RWPE1 (cell line): ENCODE measurements at regions not wholly inside any gene's neighbourhood (a gene's known extent, or its start where the extent isn't known, plus 50 kb on each side); places are given as distances from the start of the nearest gene placed in this dataset.

Source experiments
- CTCF ChIA-PET: fragments of 350-600 bp; sonication (Branson Sonifier 250); formaldehyde crosslinking; extraction: SDS; loops from one replicate; lab custom pipeline; 2021; lab: Yijun Ruan, JAX
- POLR2A ChIA-PET: fragments of 400-600 bp; formaldehyde crosslinking; extraction: SDS; loops from one replicate; lab custom pipeline; 2020; ENCODE audit warnings: antibody characterized with exemption; ENCODE audit not compliant: low non-redundant PET; lab: Yijun Ruan, JAX
- DNase-seq: peaks from one replicate; pipeline ENCODE4 v3.0.0; 2012; ENCODE audit warnings: low spot score
- H3K27ac ChIP-seq: fragments of 450-650 bp; 2 replicates; pipeline ENCODE4 v1.5.1; 2017
- TF ChIP-seq, protein P1 (sequence below): fragments of 450-650 bp; conservative IDR thresholded peaks from 2 replicates; pipeline ENCODE4 v1.5.1; 2017; ENCODE audit warnings: low read depth, mild to moderate bottlenecking

DNA sequence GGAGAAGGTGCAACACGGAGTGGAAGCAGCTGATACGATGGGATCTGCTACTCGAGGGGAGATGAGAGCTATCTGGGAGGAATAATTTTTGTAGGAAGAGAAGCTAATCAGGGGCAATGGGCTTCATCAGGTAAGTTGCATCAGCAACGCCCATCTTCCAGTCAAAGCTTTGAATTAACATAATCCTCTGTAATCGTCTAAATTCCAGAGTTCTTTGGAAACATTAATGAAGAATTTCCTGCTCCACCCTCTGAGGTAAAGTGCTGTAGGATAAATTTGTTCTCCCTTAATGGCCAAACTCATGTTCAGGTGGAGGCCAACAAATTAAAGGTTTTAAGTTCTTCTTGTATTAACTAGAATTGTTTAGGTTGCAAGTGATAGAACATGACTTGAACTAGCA, 94.0 kb upstream of the KAZN start:
- DNase-seq: no peak
- CTCF ChIA-PET: no interaction called here
- H3K27ac ChIP-seq: no peak overlapping the region

DNA sequence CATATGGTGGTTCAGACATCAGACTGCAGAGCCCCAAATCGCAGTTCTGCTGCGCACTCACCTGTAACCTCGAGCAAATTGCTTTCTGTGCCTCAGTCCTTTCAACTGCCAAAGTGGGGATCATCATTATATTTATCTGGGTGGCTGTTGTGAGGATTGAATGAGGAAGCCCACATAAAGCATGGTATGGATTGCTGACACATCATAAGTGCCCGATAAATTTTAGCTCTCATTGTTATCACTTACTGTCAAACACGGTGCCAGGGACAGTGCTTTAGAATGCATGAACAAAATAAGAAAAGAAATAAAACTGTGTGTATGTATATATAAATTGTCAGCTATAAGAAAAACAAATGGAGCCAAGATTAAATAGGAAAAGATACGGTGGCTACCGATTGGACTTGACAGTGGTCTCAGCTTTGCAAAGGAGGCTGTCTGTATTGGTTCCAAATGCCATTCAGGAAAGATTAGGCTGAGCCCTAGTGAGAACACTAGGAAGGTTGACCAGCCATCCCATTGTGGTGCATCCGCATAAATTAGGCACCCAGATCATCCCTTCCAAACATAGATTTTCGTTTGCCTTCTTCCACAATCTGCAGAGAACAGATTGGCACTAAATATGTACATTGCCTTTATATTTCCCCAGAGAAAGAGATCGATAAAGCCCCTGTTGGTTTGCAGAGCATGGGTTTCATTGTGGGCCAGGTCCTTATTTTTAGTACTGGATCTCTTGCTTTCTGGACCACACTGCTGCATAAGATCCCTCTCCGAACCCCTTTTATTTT, 91.8 kb upstream of the KAZN start:
- no peak overlapping the region for H3K27ac ChIP-seq
- DNase-seq: no peak
- ChIA-PET CTCF (no interaction called here), POLR2A (no interaction called here)
- TF ChIP-seq, protein P1, sequence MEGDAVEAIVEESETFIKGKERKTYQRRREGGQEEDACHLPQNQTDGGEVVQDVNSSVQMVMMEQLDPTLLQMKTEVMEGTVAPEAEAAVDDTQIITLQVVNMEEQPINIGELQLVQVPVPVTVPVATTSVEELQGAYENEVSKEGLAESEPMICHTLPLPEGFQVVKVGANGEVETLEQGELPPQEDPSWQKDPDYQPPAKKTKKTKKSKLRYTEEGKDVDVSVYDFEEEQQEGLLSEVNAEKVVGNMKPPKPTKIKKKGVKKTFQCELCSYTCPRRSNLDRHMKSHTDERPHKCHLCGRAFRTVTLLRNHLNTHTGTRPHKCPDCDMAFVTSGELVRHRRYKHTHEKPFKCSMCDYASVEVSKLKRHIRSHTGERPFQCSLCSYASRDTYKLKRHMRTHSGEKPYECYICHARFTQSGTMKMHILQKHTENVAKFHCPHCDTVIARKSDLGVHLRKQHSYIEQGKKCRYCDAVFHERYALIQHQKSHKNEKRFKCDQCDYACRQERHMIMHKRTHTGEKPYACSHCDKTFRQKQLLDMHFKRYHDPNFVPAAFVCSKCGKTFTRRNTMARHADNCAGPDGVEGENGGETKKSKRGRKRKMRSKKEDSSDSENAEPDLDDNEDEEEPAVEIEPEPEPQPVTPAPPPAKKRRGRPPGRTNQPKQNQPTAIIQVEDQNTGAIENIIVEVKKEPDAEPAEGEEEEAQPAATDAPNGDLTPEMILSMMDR: no peak

More for the DNA sequence above, 94.0 kb upstream of the KAZN start:
- POLR2A ChIA-PET: no interaction called here
- TF ChIP-seq, protein P1: no peak

- TF ChIP-seq, protein P1: no peak
- DNase-seq: no peak
- POLR2A ChIA-PET: no interaction called here
Observed at GRCh38 chr1:14507262-14507661, 91.2 kb upstream of the KAZN start.

GRCh38 chr1:14508613-14509012, 89.9 kb upstream of the KAZN start:
- TF ChIP-seq, protein P1: no peak
- no peak overlapping the region for H3K27ac ChIP-seq
- ChIA-PET POLR2A (no interaction called here), CTCF (no interaction called here)
- no peak for DNase-seq

More at GRCh38 chr1:14507262-14507661, 91.2 kb upstream of the KAZN start:
- CTCF ChIA-PET: interaction anchor here (0.6 kb wide), 1 partner anchor 1818 kb away, joined by 3 read pairs; no protein-coding TSS in a partner anchor
- H3K27ac ChIP-seq: no peak overlapping the region

GRCh38 chr1:14511166-14511680, 87.3 kb upstream of the KAZN start:
- H3K27ac ChIP-seq: no peak overlapping the region
- no peak for DNase-seq
- CTCF ChIA-PET: interaction anchor here (0.8 kb wide), 1 partner anchor 365 kb away, joined by 4 read pairs; no protein-coding TSS in a partner anchor
- POLR2A ChIA-PET: no interaction called here
- TF ChIP-seq, protein P1: no peak

DNA sequence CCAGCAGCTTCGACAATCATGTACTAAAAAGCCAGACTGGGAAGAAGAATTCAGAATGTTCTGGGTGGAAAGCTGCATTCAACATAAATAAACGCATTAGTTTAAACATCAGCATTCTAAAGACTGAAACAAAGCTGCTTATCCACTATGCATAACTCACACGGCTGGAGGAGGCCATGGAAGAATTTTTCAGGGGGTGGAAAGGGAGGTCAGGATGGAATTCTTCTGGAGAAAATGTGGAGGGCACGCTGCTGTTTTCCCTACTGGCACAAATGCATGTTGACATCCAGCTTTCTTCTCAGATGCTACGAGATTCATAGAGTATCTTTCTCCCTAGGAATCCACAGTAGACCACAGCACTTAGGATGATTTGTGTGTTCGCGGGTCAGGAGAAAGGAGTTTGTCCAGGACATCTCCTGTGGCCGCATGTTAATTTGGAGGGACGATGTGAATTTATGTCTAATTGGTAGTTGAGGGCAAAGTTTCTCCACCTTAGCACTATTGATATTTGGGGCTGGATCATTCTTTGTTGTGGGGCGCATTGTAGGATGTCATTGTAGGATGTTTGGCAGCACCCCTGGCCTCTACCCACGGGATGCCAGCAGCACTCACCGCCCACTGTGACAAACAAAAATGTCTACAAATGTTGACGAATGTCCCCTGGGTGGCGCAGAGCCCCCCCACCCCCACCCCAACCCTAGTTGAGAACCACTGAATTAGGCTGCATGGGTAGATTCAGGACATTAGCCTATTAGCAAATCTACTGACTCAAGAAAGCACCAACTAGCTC, 86.5 kb upstream of the KAZN start:
- TF ChIP-seq, protein P1: no peak
- ChIA-PET POLR2A (no interaction called here), CTCF (interaction anchor here (0.8 kb wide), 1 partner anchor 364 kb away, joined by 4 read pairs; no protein-coding TSS in a partner anchor)
- no peak for DNase-seq
- H3K27ac ChIP-seq: no peak overlapping the region
